ENCODE measurements at regions not wholly inside any gene's neighbourhood (a gene's known extent, or its start where the extent isn't known, plus 50 kb on each side); places are given as distances from the start of the nearest gene placed in this dataset.

DNA sequence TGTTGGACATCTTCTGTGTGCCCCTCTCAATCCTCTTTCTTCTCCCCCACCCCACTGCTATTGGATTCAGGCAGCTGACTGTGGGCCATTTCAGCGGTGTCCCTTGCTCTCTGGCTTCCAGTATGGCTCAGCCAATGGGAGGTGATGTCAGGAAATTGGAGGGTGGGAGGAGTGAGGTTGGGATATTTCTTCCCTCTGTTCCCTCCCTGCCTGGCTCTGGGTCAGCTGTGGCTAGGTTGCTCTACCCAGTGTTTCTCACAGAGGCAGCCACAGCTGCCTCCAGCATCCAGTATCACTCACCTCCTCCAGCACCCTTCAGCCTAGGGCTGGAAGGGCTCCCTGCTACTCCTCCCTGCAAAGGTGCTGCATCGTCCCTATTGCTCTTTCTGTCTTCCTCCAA is 423.5 kb downstream of the MIAT start:
- Mint-ChIP-seq H3K9me3 (ENCODE audit: unreplicated experiment) (peaks cover 6% of the 10 kb centered on the region), H3K4me1 (ENCODE audit: low read depth, unreplicated experiment) (peaks cover 1% of the 10 kb centered on the region), H3K27me3 (ENCODE audit: low read depth, unreplicated experiment) (peaks cover 36% of the 10 kb centered on the region), H3K27ac (ENCODE audit: unreplicated experiment) (no peak overlapping the region), H3K4me3 (ENCODE audit: unreplicated experiment) (no peak overlapping the region), H3K36me3 (ENCODE audit: low read depth, unreplicated experiment) (no peaks in the 10 kb centered on the region)
- Histone ChIP-seq H3K79me2 (ENCODE audit: insufficient read depth, low read length) (no peaks in the 10 kb centered on the region), H3K4me2 (ENCODE audit: low read length) (no peak overlapping the region), H3K27me3 (ENCODE audit: insufficient read depth, low read length) (peaks cover 9% of the 10 kb centered on the region), H3K36me3 (ENCODE audit: insufficient read depth, low read length) (no peaks in the 10 kb centered on the region), H3K9ac (ENCODE audit: low read length) (no peak overlapping the region), H3K27ac (ENCODE audit: low read depth, low read length) (no peak overlapping the region), H4K20me1 (ENCODE audit: insufficient read depth, low read length) (no peaks in the 10 kb centered on the region), H3K4me3 (ENCODE audit: insufficient read depth, low read depth, low read length) (no peak overlapping the region), H3K9me3 (ENCODE audit: insufficient read depth, low read depth, low read length) (no peaks in the 10 kb centered on the region), H2AFZ (ENCODE audit: low read depth, low read length) (no peak overlapping the region), H3K4me1 (ENCODE audit: insufficient read depth, low read length) (no peaks in the 10 kb centered on the region)
- TF ChIP-seq, protein P1, sequence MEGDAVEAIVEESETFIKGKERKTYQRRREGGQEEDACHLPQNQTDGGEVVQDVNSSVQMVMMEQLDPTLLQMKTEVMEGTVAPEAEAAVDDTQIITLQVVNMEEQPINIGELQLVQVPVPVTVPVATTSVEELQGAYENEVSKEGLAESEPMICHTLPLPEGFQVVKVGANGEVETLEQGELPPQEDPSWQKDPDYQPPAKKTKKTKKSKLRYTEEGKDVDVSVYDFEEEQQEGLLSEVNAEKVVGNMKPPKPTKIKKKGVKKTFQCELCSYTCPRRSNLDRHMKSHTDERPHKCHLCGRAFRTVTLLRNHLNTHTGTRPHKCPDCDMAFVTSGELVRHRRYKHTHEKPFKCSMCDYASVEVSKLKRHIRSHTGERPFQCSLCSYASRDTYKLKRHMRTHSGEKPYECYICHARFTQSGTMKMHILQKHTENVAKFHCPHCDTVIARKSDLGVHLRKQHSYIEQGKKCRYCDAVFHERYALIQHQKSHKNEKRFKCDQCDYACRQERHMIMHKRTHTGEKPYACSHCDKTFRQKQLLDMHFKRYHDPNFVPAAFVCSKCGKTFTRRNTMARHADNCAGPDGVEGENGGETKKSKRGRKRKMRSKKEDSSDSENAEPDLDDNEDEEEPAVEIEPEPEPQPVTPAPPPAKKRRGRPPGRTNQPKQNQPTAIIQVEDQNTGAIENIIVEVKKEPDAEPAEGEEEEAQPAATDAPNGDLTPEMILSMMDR (IDR thresholded peaks at IDR 0.05; ENCODE audit: insufficient read depth, low read depth, low read length) = no peak
- TF ChIP-seq EZH2 (IDR thresholded peaks at IDR 0.05; ENCODE audit: insufficient read depth, low read length) = no peak
- FAIRE-seq = no peak
- DNase-seq (ENCODE audit: low read depth) = no peak

DNA sequence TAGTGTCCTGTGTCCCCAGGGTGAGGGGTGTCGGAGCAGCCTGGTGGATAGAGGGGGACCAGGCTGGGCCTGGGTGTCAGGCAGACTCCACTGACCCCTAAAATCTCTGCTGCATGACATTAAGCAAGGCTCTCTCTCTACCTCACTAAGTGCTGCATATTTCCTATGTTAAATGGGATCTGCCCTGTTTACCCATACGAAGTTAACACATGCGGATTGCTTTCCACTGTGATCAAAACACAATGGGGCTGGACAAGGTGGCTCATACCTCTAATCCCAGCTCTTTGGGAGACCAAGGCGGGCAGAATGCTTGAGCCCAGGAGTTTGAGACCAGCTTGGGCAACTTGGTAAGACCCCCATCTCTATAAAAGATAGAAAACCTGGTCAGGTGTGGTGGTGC is 426.2 kb downstream of the MIAT start:
- H3K79me2 ChIP-seq (ENCODE audit: insufficient read depth, low read length) = no peaks in the 10 kb centered on the region
- Mint-ChIP-seq H3K4me1 (ENCODE audit: low read depth, unreplicated experiment) (peaks cover 3% of the 10 kb centered on the region), H3K27me3 (ENCODE audit: low read depth, unreplicated experiment) (peaks cover 26% of the 10 kb centered on the region), H3K9me3 (ENCODE audit: unreplicated experiment) (peaks cover 12% of the 10 kb centered on the region), H3K4me3 (ENCODE audit: unreplicated experiment) (no peak overlapping the region), H3K27ac (ENCODE audit: unreplicated experiment) (no peak overlapping the region), H3K36me3 (ENCODE audit: low read depth, unreplicated experiment) (peaks cover 3% of the 10 kb centered on the region)
- H3K36me3 ChIP-seq (ENCODE audit: insufficient read depth, low read length) = no peaks in the 10 kb centered on the region
- no peak overlapping the region for H3K4me3 ChIP-seq (ENCODE audit: insufficient read depth, low read depth, low read length)
- no peaks in the 10 kb centered on the region for H3K4me1 ChIP-seq (ENCODE audit: insufficient read depth, low read length)
- no peak for DNase-seq (ENCODE audit: low read depth)
- TF ChIP-seq EZH2 (IDR thresholded peaks at IDR 0.05; ENCODE audit: insufficient read depth, low read length) = no peak
- TF ChIP-seq, protein P1 (IDR thresholded peaks at IDR 0.05; ENCODE audit: insufficient read depth, low read depth, low read length) = no peak
- H2AFZ ChIP-seq (ENCODE audit: low read depth, low read length) = no peak overlapping the region
- no peaks in the 10 kb centered on the region for H4K20me1 ChIP-seq (ENCODE audit: insufficient read depth, low read length)
- H3K4me2 ChIP-seq (ENCODE audit: low read length) = no peak overlapping the region
- no peak overlapping the region for H3K9ac ChIP-seq (ENCODE audit: low read length)
- H3K27ac ChIP-seq (ENCODE audit: low read depth, low read length) = no peak overlapping the region
- H3K9me3 ChIP-seq (ENCODE audit: insufficient read depth, low read depth, low read length) = peaks cover 3% of the 10 kb centered on the region
- FAIRE-seq = no peak
- peaks cover 7% of the 10 kb centered on the region for H3K27me3 ChIP-seq (ENCODE audit: insufficient read depth, low read length)

DNA sequence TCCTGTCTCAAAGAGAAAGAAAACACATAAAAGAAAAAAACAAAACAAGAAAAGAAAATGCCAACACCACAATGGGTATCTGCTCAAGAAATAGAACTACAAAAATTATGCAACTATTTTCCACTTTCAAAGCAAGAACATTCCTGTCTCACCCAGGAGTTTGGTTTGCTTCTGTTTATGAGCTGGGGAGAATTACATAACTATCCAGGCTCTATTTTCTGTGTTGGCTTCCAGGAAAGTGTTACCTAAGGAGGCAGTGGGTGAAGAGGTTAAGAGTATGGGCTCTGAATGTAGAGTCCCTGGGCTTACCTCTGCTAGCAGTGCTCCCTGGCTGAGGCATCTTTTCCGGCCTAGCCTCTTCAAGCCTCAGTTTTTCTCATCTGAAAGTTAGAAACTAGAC is 426.7 kb downstream of the MIAT start:
- DNase-seq (ENCODE audit: low read depth) (no peak), FAIRE-seq (no peak)
- Mint-ChIP-seq H3K4me3 (ENCODE audit: unreplicated experiment) (no peak overlapping the region), H3K36me3 (ENCODE audit: low read depth, unreplicated experiment) (peaks cover 4% of the 10 kb centered on the region), H3K9me3 (ENCODE audit: unreplicated experiment) (peaks cover 16% of the 10 kb centered on the region), H3K4me1 (ENCODE audit: low read depth, unreplicated experiment) (peaks cover 3% of the 10 kb centered on the region), H3K27ac (ENCODE audit: unreplicated experiment) (no peak overlapping the region), H3K27me3 (ENCODE audit: low read depth, unreplicated experiment) (peaks cover 23% of the 10 kb centered on the region)
- Histone ChIP-seq H4K20me1 (ENCODE audit: insufficient read depth, low read length) (no peaks in the 10 kb centered on the region), H3K36me3 (ENCODE audit: insufficient read depth, low read length) (no peaks in the 10 kb centered on the region), H3K27me3 (ENCODE audit: insufficient read depth, low read length) (peaks cover 7% of the 10 kb centered on the region), H3K4me2 (ENCODE audit: low read length) (no peak overlapping the region), H3K79me2 (ENCODE audit: insufficient read depth, low read length) (no peaks in the 10 kb centered on the region), H3K9ac (ENCODE audit: low read length) (no peak overlapping the region), H3K27ac (ENCODE audit: low read depth, low read length) (no peak overlapping the region), H3K4me1 (ENCODE audit: insufficient read depth, low read length) (no peaks in the 10 kb centered on the region), H3K4me3 (ENCODE audit: insufficient read depth, low read depth, low read length) (no peak overlapping the region), H3K9me3 (ENCODE audit: insufficient read depth, low read depth, low read length) (peaks cover 6% of the 10 kb centered on the region), H2AFZ (ENCODE audit: low read depth, low read length) (no peak overlapping the region)
- TF ChIP-seq, protein P1 (IDR thresholded peaks at IDR 0.05; ENCODE audit: insufficient read depth, low read depth, low read length) = no peak

Data from astrocyte (in vitro differentiated cells and primary cell).